Activated T-helper 1 cell treated with Interleukin-2 at 50 U/mL for 16 hours (primary cell): ENCODE measurements at regions not wholly inside any gene's neighbourhood (a gene's known extent, or its start where the extent isn't known, plus 50 kb on each side); places are given as distances from the start of the nearest gene placed in this dataset.

ENCODE experiments used
- DNase-seq: peaks from one replicate; pipeline ENCODE4 v3.0.0-alpha.2; 2020; ENCODE audit warnings: low read depth

DNA sequence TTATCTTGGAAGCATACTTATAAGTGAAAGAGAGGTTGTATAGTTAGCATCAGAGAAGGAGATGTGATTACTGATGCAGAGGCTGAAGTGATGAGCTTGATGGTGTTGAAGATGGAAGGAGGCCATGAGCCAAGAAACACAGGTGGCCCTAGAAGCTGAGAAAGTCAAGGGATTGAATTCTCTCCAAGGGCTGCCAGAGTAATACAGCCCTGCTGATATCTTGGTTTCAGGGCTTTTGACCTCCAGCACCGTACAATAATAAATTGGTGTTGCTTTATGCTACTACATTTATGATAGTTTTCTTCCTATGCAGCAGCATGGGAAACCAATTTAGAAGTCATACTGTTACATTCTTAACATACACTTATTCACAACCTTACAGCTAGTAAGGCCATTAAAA is 1133.3 kb downstream of the AACS start:
- no peak for DNase-seq

DNA sequence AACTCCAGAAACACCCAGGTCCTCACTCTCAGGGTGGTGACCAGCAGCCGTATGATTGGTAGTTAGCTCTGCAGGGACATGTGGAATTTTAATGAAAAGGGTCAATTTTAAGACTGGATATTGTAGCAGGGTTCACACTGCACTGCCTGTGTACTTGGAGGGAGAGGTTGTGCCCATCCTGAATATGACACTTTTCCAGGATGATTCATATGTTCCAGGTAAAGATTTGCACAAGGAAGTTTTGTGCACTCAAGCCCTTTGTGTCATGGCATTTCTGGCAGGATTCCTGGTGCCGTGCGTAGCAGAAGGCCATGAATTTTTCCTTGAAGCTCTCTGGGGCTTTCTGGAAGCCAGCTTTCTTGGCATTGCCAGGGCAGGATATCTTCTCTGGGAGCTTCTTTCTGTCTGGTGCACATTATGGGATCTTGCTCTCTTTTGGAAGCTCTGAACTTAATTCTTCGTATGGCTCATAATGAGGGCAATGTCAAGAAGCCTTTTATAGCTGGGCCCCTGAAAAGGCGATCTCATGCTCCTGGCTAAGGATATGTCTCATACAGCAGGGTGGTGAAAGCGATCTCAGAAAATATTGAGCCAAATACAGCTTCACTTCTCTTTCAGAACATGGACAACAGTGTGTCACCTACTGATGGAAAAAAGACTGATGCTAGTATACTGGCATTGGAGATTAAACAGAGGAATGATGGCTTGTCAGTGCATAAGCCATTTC is 1133.9 kb downstream of the AACS start:
- no peak for DNase-seq

DNA sequence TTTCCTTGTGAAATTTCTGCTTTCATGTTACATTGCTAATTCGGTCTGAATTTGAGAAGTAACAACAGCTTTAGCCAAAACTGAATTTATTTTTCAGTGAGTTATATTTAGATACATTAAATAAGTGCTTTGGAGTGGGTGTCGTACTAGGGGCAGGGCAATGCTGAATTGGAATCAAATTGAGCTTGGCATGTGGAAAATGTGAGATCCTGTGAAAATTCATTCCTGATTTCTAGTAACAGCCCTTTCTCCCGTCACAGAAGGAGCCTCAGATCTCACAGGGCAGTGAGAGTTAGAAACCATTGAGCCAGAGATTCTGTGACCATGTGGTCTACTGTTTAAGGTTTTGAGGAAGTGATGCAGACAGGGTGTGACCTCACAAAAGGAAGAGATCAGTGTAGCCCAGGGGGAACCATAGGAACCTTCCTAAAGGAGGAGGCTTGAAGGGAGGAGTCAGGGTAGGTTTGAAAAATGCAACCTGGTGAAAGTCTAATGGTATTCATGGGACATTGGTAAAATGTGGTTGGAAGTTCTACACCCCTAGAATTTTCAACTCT is 1136.8 kb downstream of the AACS start:
- no peak for DNase-seq

DNA sequence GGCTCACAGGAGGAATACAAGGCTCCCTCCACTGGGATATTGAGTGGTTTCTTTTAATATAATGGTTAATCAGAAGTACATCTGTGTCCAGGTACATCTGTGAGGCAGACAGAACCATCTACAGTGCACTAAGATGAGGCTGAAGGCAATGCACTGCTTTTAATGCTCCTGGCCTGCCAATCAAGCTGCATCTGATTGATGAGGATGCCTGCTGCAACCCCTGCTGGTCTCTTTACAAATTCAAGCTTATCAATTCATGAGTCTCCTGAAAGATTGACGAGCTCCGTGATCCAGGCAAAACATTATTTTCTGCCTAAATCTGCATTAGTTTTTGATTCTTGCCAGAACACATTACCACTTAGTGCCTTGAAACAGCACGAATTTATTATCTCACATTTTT is 1139.1 kb downstream of the AACS start:
- DNase-seq, result no peak

DNA sequence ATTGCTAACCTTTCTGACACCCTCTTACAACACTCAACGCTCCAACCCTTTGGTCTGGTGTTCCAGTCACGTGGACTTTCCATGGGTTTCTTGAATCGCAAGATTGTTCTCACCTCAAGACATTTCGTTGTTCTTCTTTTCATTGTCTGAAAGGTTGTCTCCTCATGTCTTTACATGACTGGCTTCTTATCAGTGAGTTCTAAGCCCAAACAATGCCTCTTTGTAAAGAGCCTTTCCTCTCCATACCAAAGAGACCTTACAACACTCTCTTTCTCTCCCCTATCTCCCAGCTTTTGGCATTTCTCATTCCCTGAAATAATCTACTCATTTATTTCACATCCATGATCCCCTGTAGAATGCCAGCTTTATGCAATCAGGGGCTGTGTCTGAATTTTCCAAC is 1144.8 kb downstream of the AACS start:
- DNase-seq, result no peak

DNA sequence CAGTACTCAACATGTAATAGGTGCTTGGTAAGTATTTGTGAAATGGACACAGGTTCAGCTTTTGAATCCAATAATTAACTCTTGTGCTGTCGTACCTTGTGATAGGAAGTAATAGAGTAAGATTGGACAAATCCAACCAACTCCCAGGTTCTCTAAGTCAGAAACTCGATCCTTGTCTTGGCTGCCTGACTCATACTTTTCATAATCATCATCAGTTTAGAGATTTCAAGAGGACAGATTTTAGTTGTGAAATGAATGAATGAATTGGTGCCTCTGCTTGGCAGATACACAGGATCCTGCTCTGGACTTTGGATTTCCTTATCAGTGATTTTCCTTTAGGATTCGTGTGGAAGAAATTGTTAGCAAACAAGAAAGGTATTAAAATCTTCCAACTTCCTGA is 1145.2 kb downstream of the AACS start:
- no peak for DNase-seq

DNA sequence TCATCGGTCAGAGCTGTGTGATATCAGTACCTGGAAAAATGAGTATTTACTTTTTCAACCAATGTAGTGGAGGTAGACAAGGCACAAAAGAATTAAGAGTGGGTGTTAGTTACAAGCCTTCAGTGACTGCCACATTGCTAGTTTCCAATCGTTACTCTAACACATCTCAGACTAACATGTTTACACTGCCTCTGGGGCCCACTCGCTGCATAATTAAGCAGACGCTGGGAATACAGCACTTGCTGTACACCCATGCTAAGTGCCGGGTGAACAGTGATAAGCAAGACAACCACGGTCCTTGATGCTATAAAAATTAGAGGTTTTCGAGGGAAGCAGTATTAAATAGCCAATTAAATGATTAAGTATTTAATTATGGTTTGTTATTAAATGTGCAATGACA is 1147.6 kb downstream of the AACS start:
- DNase-seq, result no peak

DNA sequence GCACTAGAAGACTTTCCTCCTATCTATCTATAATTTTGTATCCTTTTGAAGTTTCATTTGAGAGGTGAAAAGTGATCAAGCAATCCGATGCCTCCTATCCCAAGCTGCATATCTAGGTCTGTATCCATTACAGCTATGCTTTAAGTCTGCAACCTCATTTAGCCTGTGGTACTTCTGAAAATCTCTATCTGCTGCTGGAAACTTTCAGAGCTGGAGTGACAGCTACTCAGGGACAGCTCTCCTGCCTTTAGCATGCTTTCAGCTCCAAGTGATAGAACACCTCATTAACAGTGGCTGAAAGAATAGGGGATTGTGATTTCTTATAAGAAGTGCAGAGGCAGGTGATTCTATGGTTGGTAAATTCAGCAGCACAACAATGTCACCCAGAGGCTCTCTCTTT is 1153.5 kb downstream of the AACS start:
- no peak for DNase-seq

DNA sequence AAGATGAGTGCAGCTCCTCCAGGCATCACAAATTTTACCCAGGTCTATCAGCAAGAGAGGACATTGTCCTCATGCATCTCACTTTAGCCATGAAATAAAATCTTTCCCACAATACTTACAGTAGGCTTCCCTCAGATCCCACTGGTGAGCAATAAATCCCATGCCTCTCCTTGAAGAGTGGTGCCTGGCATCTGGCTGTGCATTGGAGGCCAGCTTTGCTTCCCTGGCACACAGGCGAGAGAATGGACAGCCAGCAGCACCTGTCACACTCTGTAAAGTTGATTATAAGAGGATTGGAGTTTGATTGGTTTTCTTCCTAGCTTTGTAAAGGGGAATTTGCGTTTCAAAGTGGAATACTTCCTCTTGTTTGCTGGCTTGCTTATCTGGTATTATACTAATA is 1153.9 kb downstream of the AACS start:
- DNase-seq, result no peak

DNA sequence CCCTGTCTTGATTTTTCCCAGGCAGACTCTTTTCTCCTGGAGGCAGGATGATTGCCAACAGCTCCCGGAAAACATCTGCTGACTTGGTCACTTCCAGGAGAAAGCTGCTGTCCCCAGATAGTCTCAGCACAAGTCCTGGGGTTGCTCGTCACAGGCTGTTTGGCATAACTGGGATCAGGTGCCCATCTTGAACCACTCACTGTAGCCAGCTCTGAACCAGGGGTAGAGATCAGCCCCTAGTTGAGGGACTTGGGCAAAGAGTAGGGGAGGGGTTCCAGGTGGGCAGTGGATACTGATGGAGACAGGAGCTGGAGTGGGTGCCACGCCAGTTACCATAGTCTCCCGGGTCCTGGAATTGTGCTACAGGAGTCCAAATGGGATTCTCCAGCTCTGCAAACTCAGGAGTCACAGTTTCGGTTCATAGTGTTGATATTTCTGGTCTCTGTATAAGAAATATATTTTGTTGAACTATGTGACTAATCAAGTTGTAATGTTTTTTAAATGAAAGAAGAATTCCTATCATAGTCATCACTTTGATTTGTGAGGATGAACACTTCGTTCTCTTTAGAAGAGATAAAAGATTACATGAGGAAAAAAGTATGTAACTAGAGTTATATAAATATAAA is 1154.5 kb downstream of the AACS start:
- DNase-seq, result no peak

DNA sequence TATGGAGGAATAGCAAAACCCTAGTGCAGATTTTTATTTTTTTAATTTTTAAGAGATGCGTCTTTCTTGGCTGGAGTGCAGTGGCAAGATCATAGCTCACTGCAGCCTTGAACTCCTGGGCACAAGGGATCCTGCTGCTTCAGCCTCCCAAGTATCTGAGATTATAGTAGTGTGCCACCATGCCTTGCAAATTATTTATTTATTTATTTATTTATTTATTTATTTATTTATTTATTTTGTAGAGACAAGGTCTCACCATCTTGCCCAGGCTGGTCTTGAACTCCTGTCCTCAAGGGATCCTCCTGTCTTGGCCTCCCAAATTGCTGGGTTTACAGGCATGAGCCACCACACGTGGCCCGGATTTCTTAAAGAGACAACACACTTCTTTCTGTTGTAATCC is 1158.8 kb downstream of the AACS start:
- no peak for DNase-seq

DNA sequence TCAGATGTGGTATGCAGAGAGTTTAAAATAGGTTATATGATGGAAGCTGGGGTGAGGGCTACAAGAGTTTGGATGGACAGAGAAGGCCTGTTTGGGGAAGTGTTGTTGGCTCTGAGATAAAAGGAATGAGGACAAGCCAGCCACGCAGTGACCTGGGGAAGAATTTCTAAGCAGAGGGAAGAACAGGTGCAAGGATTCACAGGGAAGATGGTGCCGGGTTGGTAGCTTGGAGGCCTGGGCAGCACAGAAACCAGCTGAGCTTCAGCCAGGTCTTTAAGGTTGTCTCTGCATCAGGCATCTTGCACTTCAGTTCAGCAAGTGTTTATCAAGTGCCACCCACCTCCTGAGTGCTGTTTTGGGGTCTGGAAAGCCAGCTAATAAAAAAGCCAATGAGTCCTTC is 1163.7 kb downstream of the AACS start:
- DNase-seq, result no peak

DNA sequence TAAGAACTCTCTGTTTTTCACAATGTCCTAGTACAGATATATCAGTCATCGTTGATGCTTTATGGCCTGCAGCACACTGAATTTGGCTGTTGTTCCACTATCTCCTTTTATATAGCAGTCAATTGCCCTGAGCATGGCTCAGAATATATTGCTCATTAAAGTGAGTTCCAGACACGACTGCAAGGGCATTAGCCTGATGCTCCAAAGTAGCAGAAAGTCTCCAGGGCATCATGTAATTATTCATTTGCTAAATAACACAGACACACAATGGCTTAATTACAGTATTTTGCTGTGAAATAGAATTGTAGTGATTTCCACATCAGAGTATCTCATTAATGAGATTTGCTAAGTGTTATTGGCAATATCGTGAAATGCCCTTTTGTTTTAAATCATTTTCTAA is 1167.5 kb downstream of the AACS start:
- no peak for DNase-seq

DNA sequence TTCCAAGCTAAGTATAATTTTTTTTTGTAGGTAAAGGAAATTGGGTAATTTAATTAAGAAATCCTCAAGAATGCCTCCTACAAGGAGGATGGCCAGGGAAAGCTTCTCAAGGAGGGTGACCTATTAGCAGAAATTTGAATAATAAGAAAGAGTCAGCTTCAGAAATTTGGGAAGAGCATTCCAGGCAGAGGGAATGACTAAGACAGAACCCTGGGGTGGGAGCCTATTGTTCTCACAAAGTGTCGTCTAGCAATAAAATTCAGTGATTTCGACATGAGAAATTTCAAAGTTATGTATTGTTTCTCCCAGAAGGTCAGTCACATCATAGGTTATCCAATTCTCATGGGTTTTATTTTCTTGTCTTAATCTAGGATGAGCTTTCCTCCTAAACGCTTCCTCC is 1168.4 kb downstream of the AACS start:
- no peak for DNase-seq

DNA sequence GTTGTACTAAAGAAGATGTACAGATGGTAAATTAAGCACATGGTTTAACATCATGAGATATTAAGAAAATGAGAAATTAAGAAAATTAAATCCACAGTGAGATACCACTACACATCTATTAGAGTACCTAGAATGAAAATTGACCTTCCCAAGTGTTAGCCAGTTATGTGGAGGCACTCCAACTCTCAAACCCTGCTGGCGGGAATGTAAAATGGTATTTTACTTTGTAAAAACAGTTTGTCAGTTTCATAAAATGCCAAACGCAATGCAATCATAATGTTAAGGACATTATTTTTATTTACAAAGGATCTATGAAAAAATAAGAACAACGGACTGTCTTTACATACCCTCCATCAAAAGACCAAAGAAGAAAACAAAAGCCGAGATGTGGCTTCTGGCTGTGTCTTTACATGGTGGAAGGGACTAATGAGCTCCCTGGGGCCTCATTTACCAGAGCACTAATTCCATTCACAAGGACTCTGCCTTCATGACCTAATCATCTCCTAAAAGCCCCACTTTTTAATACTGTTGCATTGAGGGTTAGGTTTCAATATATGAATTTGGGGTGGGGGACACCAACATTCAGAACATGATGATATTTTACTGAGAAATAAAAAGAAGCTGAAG is 1178.7 kb downstream of the AACS start:
- DNase-seq, result no peak

DNA sequence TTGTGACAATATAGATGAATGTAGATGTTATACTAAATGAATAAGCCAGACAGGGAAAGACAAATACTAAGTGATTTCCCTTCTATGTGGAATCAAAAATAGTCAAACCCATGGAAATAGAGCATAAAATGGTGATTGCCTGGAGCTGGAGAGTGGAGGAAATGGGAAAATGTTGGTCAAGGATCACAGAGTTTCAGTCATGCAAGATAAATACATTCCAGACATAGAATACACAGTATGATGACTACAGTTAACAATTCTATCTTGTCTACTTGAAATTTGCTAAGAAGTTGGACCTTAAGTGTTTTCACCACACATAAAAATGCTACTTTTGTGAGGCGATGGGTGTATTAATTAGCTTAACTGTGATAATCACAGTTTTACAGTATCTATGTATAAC is 1182.7 kb downstream of the AACS start:
- DNase-seq, result no peak

DNA sequence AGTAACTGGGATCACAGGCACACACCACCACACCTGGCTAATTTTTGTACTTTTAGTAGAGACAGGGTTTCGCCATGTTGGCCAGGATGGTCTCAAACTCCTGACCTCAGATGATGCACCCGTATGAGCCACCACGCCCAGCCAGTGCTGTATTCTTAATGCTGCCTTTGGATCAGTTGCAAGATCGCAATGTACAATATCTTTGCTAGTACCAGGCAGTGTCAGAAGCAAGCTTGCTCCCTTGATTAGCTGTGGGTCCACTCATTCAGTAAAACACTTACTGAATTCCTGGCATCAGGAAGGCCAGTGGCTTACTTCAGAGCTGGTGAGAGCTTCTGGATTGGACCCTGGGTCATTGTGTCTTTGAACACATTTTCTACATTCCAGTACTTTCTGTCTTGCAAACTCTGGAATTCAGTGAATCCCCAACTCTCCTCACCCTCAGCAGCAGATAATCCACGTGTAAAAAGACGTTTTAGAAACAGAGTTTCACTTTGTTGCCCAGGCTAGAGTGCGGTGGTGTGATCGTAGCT is 1183.7 kb downstream of the AACS start:
- no peak for DNase-seq

DNA sequence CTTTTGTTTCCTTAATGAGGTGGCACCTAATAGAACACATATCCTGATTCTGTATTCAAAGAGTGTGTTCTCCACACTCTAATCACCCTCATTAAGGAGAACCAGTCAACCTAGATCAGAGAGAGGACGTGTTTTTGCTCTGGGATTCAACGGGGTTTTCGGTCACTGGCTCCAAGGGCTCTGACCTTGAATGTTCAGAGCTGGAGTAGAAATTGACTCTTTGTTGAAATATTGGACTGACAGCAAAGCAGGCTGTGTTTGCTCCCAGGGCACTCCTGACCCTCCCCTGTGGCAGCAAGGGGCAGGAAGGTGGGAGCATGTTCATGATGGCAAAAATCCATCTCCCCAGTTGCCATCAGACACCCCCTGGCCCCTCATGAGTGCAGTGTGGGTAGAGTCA is 1193.0 kb downstream of the AACS start:
- no peak for DNase-seq

DNA sequence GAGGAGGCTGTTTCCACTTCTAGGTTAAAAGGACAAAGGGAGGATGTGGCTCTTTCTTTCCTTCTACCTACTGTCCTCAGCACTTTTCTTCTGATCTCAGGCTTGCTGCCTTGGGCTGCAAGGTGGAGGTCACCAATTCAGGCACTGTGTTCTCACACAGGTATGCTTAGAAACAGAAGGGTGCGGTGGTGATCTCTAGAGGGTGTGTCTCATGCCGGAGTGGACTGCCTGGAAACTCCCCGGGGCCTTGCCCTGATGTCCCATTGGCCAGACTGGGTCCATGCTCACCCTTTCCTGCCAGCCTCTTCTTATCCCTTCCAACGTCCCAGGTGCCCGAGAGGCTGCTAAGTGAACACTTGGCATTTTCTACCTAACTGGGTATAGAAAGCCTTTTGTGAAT is 1197.6 kb downstream of the AACS start:
- no peak for DNase-seq

DNA sequence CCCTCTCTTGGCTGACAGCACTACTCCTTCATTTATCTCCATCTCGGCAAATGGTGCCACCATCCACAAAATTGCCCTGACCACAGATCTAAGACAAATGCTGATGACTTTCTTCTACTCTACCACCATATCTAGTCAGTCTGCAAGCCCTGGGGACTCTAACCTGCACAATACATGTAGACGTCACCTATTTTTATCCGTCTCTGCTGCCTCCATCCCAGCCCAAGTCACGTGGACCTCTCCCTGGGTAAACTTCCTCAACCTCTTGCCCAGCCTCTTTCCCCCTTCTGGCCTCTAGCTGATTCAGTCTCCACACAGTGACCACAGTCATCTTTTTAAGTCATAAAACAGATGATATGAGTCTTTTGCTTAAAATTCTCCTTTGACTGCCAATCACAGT is 1203.0 kb downstream of the AACS start:
- DNase-seq, result no peak

DNA sequence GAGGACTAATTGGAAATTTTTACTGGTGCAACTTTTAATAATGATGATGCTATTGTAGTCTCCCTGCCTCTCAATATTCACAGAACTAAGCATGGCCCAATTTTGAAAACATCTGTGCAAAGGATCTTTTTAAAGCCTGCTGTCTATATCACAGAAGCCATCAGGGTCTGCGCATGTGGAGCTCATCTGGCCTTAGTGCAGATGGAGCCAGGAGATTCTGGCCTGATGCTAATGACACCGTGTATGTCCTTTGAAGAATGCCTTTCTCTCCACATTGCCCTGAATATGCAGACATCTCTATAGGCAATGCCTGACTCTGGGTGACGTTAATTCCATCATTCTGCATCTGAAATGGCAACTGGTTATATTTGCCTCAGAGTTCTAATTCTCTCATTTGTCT is 1205.9 kb downstream of the AACS start:
- DNase-seq, result no peak

DNA sequence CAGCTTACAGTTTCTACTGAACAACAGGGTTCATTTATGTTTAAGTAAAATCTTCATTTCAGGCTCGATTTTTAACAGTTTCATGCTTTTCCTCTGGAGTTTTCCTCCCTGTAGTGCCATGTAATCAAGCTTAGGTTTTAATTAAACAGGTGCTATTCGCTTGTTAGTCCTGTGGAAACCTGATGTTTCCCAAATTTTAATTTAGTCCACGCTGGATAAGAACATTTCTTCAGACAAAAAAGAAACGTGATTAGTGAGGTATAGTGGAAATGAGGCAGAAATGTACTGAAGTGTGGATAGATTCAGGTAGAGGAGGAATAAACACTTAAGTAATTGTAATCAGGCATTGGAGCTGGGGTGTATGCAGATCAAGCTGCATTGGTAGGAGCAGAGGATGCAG is 1217.5 kb downstream of the AACS start:
- no peak for DNase-seq

DNA sequence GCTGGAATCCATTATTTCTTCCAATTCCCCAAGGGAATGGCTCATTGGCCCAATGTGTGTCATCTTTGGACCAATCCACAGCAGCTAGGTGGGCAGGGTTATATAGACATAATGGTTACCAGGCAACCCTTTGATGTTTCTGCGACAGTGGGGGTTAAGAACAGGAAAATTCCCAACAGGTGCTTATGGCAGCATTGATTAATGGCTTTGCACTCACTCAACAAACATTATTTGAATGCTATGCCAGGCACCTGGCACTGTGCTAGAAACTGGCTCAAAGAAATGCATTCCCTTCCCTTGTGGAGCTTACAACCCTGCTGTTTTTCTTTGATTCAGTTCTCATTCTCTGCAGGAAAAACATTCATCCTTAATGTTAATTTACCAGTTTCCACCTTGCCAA is 1221.0 kb downstream of the AACS start:
- DNase-seq, result no peak
